HepG2 (cell line): ENCODE measurements at regions not wholly inside any gene's neighbourhood (a gene's known extent, or its start where the extent isn't known, plus 50 kb on each side); places are given as distances from the start of the nearest gene placed in this dataset.

Experiments
- ATAC-seq: fragments of 200-7000 bp; cut with Tn5 transposase; 3 replicates; pipeline ENCODE4 v1.9.1; 2020; ENCODE audit warnings: mild to moderate bottlenecking, moderate library complexity
- BruUV-seq: library from RNA; stranded (reverse); fragments of 400-500 nt; replicated peaks from 2 replicates; lab custom pipeline; 2021; lab: Mats Ljungman, UMichigan
- CTCF ChIA-PET: fragments of 300-600 bp; formaldehyde crosslinking; extraction: SDS; loops from one replicate; lab custom pipeline; 2021; ENCODE audit warnings: low total read pairs, inconsistent platforms, low intra/inter-chr PET ratio; lab: Yijun Ruan, JAX
- POLR2A ChIA-PET: fragments of 350-600 bp; sonication (Branson Sonifier 250); formaldehyde crosslinking; loops from one replicate; lab custom pipeline; 2020; ENCODE audit warnings: antibody characterized with exemption, inconsistent platforms; lab: Yijun Ruan, JAX
- DNase-seq: peaks from one replicate; pipeline ENCODE4 v3.0.0-alpha.2; 2015; ENCODE audit warnings: low spot score
- FAIRE-seq: peaks from 3 replicates; lab custom pipeline; 2011; peaks lifted over from hg19 to GRCh38; lab: Jason Lieb, UNC
- H2AFZ ChIP-seq: one replicate; pipeline ENCODE4 v1.6.1; 2011; ENCODE audit warnings: low read length, inconsistent platforms
- H3K27ac ChIP-seq: fragments of 300-600 bp; 3 replicates; pipeline ENCODE4 v1.8.0; 2011; ENCODE audit warnings: mixed run types, mild to moderate bottlenecking, mixed read lengths, low read length, inconsistent platforms; ENCODE audit not compliant: insufficient read depth; ENCODE audit errors: extremely low read length
- H3K27me3 ChIP-seq, 2 experiments: fragments of 200-600 bp in 1 of 2; 2 replicates in 1 of 2; 3 replicates in 1 of 2; pipeline versions ENCODE4 v1.6.0 to v1.8.0; 2011; ENCODE audit warnings: low read length in 2 of 2, mild to moderate bottlenecking in 2 of 2, moderate library complexity in 2 of 2, inconsistent platforms in 1 of 2; ENCODE audit not compliant: insufficient read depth in 2 of 2, control insufficient read depth in 1 of 2
- H3K36me3 ChIP-seq, 2 experiments: fragments of 200-600 bp in 1 of 2; replicated peaks in 1 of 2; 2 replicates in 1 of 2; 3 replicates in 1 of 2; pipeline versions ENCODE4 v1.5.1 to v1.8.0; 2011; ENCODE audit warnings: low read length in 2 of 2, inconsistent platforms in 1 of 2; ENCODE audit not compliant: insufficient read depth in 2 of 2, control insufficient read depth in 1 of 2
- H3K4me1 ChIP-seq: 2 replicates; pipeline ENCODE4 v1.5.1; 2012; ENCODE audit warnings: low read length, inconsistent platforms; ENCODE audit not compliant: insufficient read depth
- H3K4me2 ChIP-seq: 2 replicates; pipeline ENCODE4 v1.6.0; 2011; ENCODE audit warnings: low read depth, low read length, inconsistent platforms
- H3K4me3 ChIP-seq, 3 experiments: fragments of 200-600 bp in 1 of 3; sonication (generic), shearing (Covaris generic) in 1 of 3; replicated peaks in 1 of 3; 2 replicates each; pipeline ENCODE4 v1.5.1; 2011 to 2016; ENCODE audit warnings: low read length in 3 of 3, inconsistent platforms in 2 of 3, low read depth in 2 of 3, mild to moderate bottlenecking in 2 of 3, control low read depth in 1 of 3, mixed read lengths in 1 of 3; ENCODE audit not compliant: insufficient read depth in 1 of 3
- H3K79me2 ChIP-seq: one replicate; pipeline ENCODE4 v1.6.1; 2011; ENCODE audit warnings: low read length, inconsistent platforms; ENCODE audit not compliant: insufficient read depth
- H3K9ac ChIP-seq: 2 replicates; pipeline ENCODE4 v1.6.0; 2011; ENCODE audit warnings: mild to moderate bottlenecking, low read depth, low read length, inconsistent platforms; ENCODE audit not compliant: insufficient read depth
- H3K9me3 ChIP-seq: 2 replicates; pipeline ENCODE4 v1.5.1; 2012; ENCODE audit warnings: mild to moderate bottlenecking, low read length
- H4K20me1 ChIP-seq: 2 replicates; pipeline ENCODE4 v1.6.0; 2011; ENCODE audit warnings: inconsistent platforms, mild to moderate bottlenecking, low read length, moderate library complexity; ENCODE audit not compliant: insufficient read depth
- CHD4 ChIP-seq: fragments of 200-600 bp; sonication (generic); IDR thresholded peaks from 2 replicates; pipeline ENCODE4 v1.7.0; 2017; ENCODE audit warnings: mild to moderate bottlenecking, low read length, borderline replicate concordance
- GPN1 ChIP-seq: sonication (generic); formaldehyde crosslinking; IDR thresholded peaks from 2 replicates; pipeline ENCODE4 v1.5.1; 2020; ENCODE audit warnings: missing genetic modification reagents, borderline replicate concordance
- HOMEZ ChIP-seq: IDR thresholded peaks from 2 replicates; pipeline ENCODE4 v1.6.1; 2016; ENCODE audit warnings: low read depth
- MBD4 ChIP-seq: IDR thresholded peaks from 2 replicates; pipeline ENCODE4 v1.6.1; 2012; ENCODE audit warnings: low read length, inconsistent platforms, borderline replicate concordance
- NKX3-1 ChIP-seq: sonication (generic); formaldehyde crosslinking; IDR thresholded peaks from 2 replicates; pipeline ENCODE4 v1.5.0; 2020; ENCODE audit warnings: missing genetic modification reagents
- RBAK ChIP-seq: sonication (generic); formaldehyde crosslinking; IDR thresholded peaks from 2 replicates; pipeline ENCODE4 v1.5.1; 2020; ENCODE audit warnings: mild to moderate bottlenecking, missing genetic modification reagents
- RFX5 ChIP-seq: IDR thresholded peaks from 2 replicates; pipeline ENCODE4 v1.6.1; 2011; ENCODE audit warnings: low read depth, low read length, improper control_type of control experiment
- SNAPC2 ChIP-seq: sonication (generic); formaldehyde crosslinking; IDR thresholded peaks from 2 replicates; pipeline ENCODE4 v1.8.1; 2022; ENCODE audit warnings: mild to moderate bottlenecking, missing genetic modification reagents
- THAP8 ChIP-seq: sonication (generic); formaldehyde crosslinking; IDR thresholded peaks from 2 replicates; pipeline ENCODE4 v1.5.1; 2020; ENCODE audit warnings: missing genetic modification reagents, mild to moderate bottlenecking, borderline replicate concordance
- ZNF33A ChIP-seq: sonication (generic); formaldehyde crosslinking; IDR thresholded peaks from 2 replicates; pipeline ENCODE4 v1.5.1; 2020; ENCODE audit warnings: missing genetic modification reagents, mild to moderate bottlenecking, moderate library complexity, borderline replicate concordance
- ZNF501 ChIP-seq: sonication (generic); formaldehyde crosslinking; IDR thresholded peaks from 2 replicates; pipeline ENCODE4 v1.5.1; 2020; ENCODE audit warnings: mild to moderate bottlenecking, moderate library complexity, missing genetic modification reagents
- ZNF552 ChIP-seq: sonication (generic); formaldehyde crosslinking; IDR thresholded peaks from 2 replicates; pipeline ENCODE4 v1.9.0; 2022; ENCODE audit warnings: missing genetic modification reagents, mild to moderate bottlenecking, borderline replicate concordance
- ZNF556 ChIP-seq: sonication (generic); formaldehyde crosslinking; IDR thresholded peaks from 2 replicates; pipeline ENCODE4 v1.4.0; 2020; ENCODE audit warnings: mild to moderate bottlenecking, missing genetic modification reagents, borderline replicate concordance
- ZNF777 ChIP-seq: sonication (generic); formaldehyde crosslinking; IDR thresholded peaks from 2 replicates; pipeline ENCODE4 v1.4.0; 2020; ENCODE audit warnings: missing genetic modification reagents
- WGBS: methylation state at CpG from one replicate; pipeline ENCODE4 v1.1.6; 2017; ENCODE audit warnings: low lambda C conversion rate; 5-methylcytosine and 5-hydroxymethylcytosine counted together
- in situ Hi-C: cut with HindIII; loops from 2 replicates; pipeline ENCODE4 v1.10.0; 2017; ENCODE audit warnings: low pct_unique_long_range_greater_than_20kb; ENCODE audit not compliant: extremely low pct_ligation_motif_present
- intact Hi-C: fragments of 100-400 bp; cut with micrococcal nuclease; formaldehyde crosslinking; loops from one replicate; pipeline ENCODE4 v1.10.0; 2022; ENCODE audit not compliant: unreplicated experiment
- TF ChIP-seq, protein P1 (sequence below), 2 experiments: IDR thresholded peaks; 2 replicates each; pipeline ENCODE4 v1.6.1; 2011 to 2012; ENCODE audit warnings: low read length in 2 of 2, borderline replicate concordance in 1 of 2, low read depth in 1 of 2, mild to moderate bottlenecking in 1 of 2, moderate library complexity in 1 of 2
- TF ChIP-seq, protein P2 (sequence below): sonication (generic); formaldehyde crosslinking; IDR thresholded peaks from 2 replicates; pipeline ENCODE4 v1.4.0; 2020; ENCODE audit warnings: missing genetic modification reagents, borderline replicate concordance

- Histone ChIP-seq H3K36me3 (no peaks in the 10 kb centered on the region), H3K27ac (no peak overlapping the region), H3K4me2 (no peak overlapping the region), H4K20me1 (no peaks in the 10 kb centered on the region), H3K4me3 (no peak overlapping the region), H3K9ac (no peak overlapping the region), H3K9me3 (no peaks in the 10 kb centered on the region), H3K4me1 (no peaks in the 10 kb centered on the region), H3K27me3 (no peaks in the 10 kb centered on the region; a peak in 2 of 5 replicates), H3K79me2 (no peaks in the 10 kb centered on the region), H2AFZ (no peak overlapping the region)
- TF ChIP-seq THAP8 (no peak), CHD4 (no peak), SNAPC2 (no peak), ZNF33A (CRISPR knock-in tag) (no peak), ZNF501 (CRISPR knock-in tag) (no peak), ZNF777 (CRISPR knock-in tag) (no peak), ZNF556 (CRISPR knock-in tag) (no peak), ZNF552 (CRISPR knock-in tag) (no peak), NKX3-1 (CRISPR knock-in tag) (no peak), GPN1 (CRISPR knock-in tag) (no peak), HOMEZ (no peak), RBAK (CRISPR knock-in tag) (no peak), RFX5 (no peak), MBD4 (no peak)
- TF ChIP-seq, protein P1, sequence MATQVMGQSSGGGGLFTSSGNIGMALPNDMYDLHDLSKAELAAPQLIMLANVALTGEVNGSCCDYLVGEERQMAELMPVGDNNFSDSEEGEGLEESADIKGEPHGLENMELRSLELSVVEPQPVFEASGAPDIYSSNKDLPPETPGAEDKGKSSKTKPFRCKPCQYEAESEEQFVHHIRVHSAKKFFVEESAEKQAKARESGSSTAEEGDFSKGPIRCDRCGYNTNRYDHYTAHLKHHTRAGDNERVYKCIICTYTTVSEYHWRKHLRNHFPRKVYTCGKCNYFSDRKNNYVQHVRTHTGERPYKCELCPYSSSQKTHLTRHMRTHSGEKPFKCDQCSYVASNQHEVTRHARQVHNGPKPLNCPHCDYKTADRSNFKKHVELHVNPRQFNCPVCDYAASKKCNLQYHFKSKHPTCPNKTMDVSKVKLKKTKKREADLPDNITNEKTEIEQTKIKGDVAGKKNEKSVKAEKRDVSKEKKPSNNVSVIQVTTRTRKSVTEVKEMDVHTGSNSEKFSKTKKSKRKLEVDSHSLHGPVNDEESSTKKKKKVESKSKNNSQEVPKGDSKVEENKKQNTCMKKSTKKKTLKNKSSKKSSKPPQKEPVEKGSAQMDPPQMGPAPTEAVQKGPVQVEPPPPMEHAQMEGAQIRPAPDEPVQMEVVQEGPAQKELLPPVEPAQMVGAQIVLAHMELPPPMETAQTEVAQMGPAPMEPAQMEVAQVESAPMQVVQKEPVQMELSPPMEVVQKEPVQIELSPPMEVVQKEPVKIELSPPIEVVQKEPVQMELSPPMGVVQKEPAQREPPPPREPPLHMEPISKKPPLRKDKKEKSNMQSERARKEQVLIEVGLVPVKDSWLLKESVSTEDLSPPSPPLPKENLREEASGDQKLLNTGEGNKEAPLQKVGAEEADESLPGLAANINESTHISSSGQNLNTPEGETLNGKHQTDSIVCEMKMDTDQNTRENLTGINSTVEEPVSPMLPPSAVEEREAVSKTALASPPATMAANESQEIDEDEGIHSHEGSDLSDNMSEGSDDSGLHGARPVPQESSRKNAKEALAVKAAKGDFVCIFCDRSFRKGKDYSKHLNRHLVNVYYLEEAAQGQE (IDR thresholded peaks at IDR 0.05; ENCODE audit: borderline replicate concordance in 1 of 2, low read depth in 1 of 2, low read length in 2 of 2) = no peak
- TF ChIP-seq, protein P2, sequence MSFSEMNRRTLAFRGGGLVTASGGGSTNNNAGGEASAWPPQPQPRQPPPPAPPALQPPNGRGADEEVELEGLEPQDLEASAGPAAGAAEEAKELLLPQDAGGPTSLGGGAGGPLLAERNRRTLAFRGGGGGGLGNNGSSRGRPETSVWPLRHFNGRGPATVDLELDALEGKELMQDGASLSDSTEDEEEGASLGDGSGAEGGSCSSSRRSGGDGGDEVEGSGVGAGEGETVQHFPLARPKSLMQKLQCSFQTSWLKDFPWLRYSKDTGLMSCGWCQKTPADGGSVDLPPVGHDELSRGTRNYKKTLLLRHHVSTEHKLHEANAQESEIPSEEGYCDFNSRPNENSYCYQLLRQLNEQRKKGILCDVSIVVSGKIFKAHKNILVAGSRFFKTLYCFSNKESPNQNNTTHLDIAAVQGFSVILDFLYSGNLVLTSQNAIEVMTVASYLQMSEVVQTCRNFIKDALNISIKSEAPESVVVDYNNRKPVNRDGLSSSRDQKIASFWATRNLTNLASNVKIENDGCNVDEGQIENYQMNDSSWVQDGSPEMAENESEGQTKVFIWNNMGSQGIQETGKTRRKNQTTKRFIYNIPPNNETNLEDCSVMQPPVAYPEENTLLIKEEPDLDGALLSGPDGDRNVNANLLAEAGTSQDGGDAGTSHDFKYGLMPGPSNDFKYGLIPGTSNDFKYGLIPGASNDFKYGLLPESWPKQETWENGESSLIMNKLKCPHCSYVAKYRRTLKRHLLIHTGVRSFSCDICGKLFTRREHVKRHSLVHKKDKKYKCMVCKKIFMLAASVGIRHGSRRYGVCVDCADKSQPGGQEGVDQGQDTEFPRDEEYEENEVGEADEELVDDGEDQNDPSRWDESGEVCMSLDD (CRISPR knock-in tag) = no peak
- WGBS = 38% methylated on average over 9 of the region's 9 CpGs
- ATAC-seq (no peak), DNase-seq (no peak), FAIRE-seq (no peak)
- in situ Hi-C loops (no loop called here), intact Hi-C loops (no loop called here)
- ChIA-PET POLR2A (no interaction called here), CTCF (no interaction called here)
- no TSS peak for BruUV-seq
Measured at GRCh38 chr15:52976516-52977075, 186.5 kb upstream of the ONECUT1 start.
